Endodermal cell (in vitro differentiated cells): ENCODE measurements at regions not wholly inside any gene's neighbourhood (a gene's known extent, or its start where the extent isn't known, plus 50 kb on each side); places are given as distances from the start of the nearest gene placed in this dataset.

Experiments used
- DNase-seq: peaks from one replicate; pipeline ENCODE4 v3.0.0-alpha.2; 2017
- H3K27ac ChIP-seq: 2 replicates; pipeline ENCODE4 v1.5.1; 2013; ENCODE audit warnings: mild to moderate bottlenecking, low read depth, low read length, moderate library complexity
- H3K27me3 ChIP-seq: 2 replicates; pipeline ENCODE4 v1.6.1; 2013; ENCODE audit warnings: mild to moderate bottlenecking, low read length, moderate library complexity; ENCODE audit not compliant: insufficient read depth, control insufficient read depth, poor library complexity, severe bottlenecking
- H3K36me3 ChIP-seq: 2 replicates; pipeline ENCODE4 v1.7.0; 2013; ENCODE audit warnings: mild to moderate bottlenecking, low read length, moderate library complexity; ENCODE audit not compliant: control insufficient read depth, insufficient read depth
- H3K4me1 ChIP-seq: one replicate; pipeline ENCODE4 v1.7.0; 2013; ENCODE audit warnings: low read length; ENCODE audit not compliant: control insufficient read depth, insufficient read depth
- H3K4me3 ChIP-seq: 2 replicates; pipeline ENCODE4 v1.5.1; 2013; ENCODE audit warnings: mild to moderate bottlenecking, low read length, moderate library complexity
- H3K9ac ChIP-seq: 2 replicates; pipeline ENCODE4 v1.6.1; 2013; ENCODE audit warnings: mild to moderate bottlenecking, low read length, moderate library complexity; ENCODE audit not compliant: poor library complexity, severe bottlenecking; ENCODE audit errors: extremely low read depth
- H3K9me3 ChIP-seq: 2 replicates; pipeline ENCODE4 v1.6.1; 2013; ENCODE audit warnings: mild to moderate bottlenecking, low read length, moderate library complexity; ENCODE audit not compliant: control insufficient read depth
- H3K27ac Mint-ChIP-seq: 2 replicates; pipeline ENCODE4 v1.8.0; 2020; ENCODE audit warnings: mixed read lengths
- H3K27me3 Mint-ChIP-seq: 2 replicates; pipeline ENCODE4 v1.8.0; 2021; ENCODE audit warnings: mild to moderate bottlenecking, mixed read lengths; ENCODE audit not compliant: insufficient read depth
- H3K36me3 Mint-ChIP-seq: 2 replicates; pipeline ENCODE4 v1.8.0; 2020; ENCODE audit warnings: low read depth, mixed read lengths
- H3K4me1 Mint-ChIP-seq: 2 replicates; pipeline ENCODE4 v1.8.0; 2020; ENCODE audit warnings: mixed read lengths
- H3K4me3 Mint-ChIP-seq: 2 replicates; pipeline ENCODE4 v1.8.0; 2020; ENCODE audit warnings: mild to moderate bottlenecking, moderate library complexity, mixed read lengths
- H3K9me3 Mint-ChIP-seq: 2 replicates; pipeline ENCODE4 v1.8.0; 2020; ENCODE audit warnings: mild to moderate bottlenecking, mixed read lengths
- WGBS, 2 experiments: methylation state at CpG; one replicate each; pipeline versions ENCODE4 v1.1.5 to v1.1.7; 2013; ENCODE audit warnings: missing lambda C conversion rate in 2 of 2, mixed read lengths in 1 of 2; ENCODE audit not compliant: insufficient coverage in 1 of 2, insufficient read length in 1 of 2; 5-methylcytosine and 5-hydroxymethylcytosine counted together
- TF ChIP-seq, protein P1 (sequence below): fragments of 200-600 bp; sonication (generic); conservative IDR thresholded peaks from 2 replicates; pipeline ENCODE4 v1.5.0; 2021; ENCODE audit warnings: antibody characterized with exemption, mild to moderate bottlenecking

GRCh38 chr5:67378256-67378655, 181.7 kb upstream of the CD180 start:
- Histone ChIP-seq H3K4me3 (no peak overlapping the region), H3K27ac (no peak overlapping the region), H3K27me3 (no peaks in the 10 kb centered on the region), H3K9me3 (no peaks in the 10 kb centered on the region), H3K36me3 (no peaks in the 10 kb centered on the region), H3K9ac (no peak overlapping the region), H3K4me1 (no peaks in the 10 kb centered on the region)
- Mint-ChIP-seq H3K4me3 (no peak overlapping the region), H3K9me3 (no peaks in the 10 kb centered on the region), H3K36me3 (no peaks in the 10 kb centered on the region), H3K4me1 (peaks cover 8% of the 10 kb centered on the region), H3K27ac (no peak overlapping the region), H3K27me3 (no peaks in the 10 kb centered on the region)
- 100% methylated on average over 1 of the region's 1 CpG; no CpG with 5 or more reads in 1 of the 2 experiments for WGBS, 2 experiments
- DNase-seq, result no peak
- TF ChIP-seq, protein P1, sequence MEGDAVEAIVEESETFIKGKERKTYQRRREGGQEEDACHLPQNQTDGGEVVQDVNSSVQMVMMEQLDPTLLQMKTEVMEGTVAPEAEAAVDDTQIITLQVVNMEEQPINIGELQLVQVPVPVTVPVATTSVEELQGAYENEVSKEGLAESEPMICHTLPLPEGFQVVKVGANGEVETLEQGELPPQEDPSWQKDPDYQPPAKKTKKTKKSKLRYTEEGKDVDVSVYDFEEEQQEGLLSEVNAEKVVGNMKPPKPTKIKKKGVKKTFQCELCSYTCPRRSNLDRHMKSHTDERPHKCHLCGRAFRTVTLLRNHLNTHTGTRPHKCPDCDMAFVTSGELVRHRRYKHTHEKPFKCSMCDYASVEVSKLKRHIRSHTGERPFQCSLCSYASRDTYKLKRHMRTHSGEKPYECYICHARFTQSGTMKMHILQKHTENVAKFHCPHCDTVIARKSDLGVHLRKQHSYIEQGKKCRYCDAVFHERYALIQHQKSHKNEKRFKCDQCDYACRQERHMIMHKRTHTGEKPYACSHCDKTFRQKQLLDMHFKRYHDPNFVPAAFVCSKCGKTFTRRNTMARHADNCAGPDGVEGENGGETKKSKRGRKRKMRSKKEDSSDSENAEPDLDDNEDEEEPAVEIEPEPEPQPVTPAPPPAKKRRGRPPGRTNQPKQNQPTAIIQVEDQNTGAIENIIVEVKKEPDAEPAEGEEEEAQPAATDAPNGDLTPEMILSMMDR, result no peak

DNA sequence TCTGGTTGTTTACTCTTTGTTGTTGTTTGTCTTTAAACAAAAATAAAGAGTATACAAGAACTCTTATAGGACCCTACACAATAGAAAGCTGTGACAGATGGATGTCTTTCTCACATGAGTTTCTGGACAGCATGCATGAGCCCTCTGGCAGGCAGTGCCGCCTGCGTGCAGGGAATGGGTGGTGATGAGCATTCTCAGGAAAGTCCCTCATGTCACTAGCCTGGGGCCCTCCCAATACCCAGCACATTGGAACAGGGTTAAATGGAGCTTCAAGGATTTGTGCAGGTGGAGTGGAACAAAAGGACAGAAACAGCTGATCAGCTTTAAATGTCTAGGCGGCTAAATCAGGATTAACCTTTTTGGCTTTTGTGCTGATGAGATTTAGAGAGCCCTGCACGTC, 181.0 kb upstream of the CD180 start:
- Histone ChIP-seq H3K9ac (no peak overlapping the region), H3K27ac (no peak overlapping the region), H3K9me3 (no peaks in the 10 kb centered on the region), H3K27me3 (no peaks in the 10 kb centered on the region), H3K4me1 (no peaks in the 10 kb centered on the region), H3K36me3 (no peaks in the 10 kb centered on the region), H3K4me3 (no peak overlapping the region)
- Mint-ChIP-seq H3K4me3 (no peak overlapping the region), H3K27ac (no peak overlapping the region), H3K4me1 (peaks cover 11% of the 10 kb centered on the region), H3K9me3 (no peaks in the 10 kb centered on the region), H3K27me3 (no peaks in the 10 kb centered on the region), H3K36me3 (no peaks in the 10 kb centered on the region)
- TF ChIP-seq, protein P1, result no peak
- 80 to 90% methylated on average over 1 to 4 of the region's 4 CpGs for WGBS, 2 experiments
- no peak for DNase-seq

GRCh38 chr5:67375606-67376005, 179.0 kb upstream of the CD180 start:
- peaks cover 11% of the 10 kb centered on the region for H3K4me1 Mint-ChIP-seq
- no peak overlapping the region for H3K27ac Mint-ChIP-seq
- H3K9me3 Mint-ChIP-seq, result no peaks in the 10 kb centered on the region
- no peak for DNase-seq
- H3K27me3 Mint-ChIP-seq, result no peaks in the 10 kb centered on the region
- no peak overlapping the region for H3K4me3 ChIP-seq
- H3K36me3 ChIP-seq, result no peaks in the 10 kb centered on the region
- 96% methylated on average over 2 of the region's 2 CpGs; no CpG with 5 or more reads in 1 of the 2 experiments for WGBS, 2 experiments
- H3K27ac ChIP-seq, result no peak overlapping the region
- H3K9me3 ChIP-seq, result no peaks in the 10 kb centered on the region
- H3K9ac ChIP-seq, result no peak overlapping the region
- H3K27me3 ChIP-seq, result no peaks in the 10 kb centered on the region
- H3K4me1 ChIP-seq, result no peaks in the 10 kb centered on the region
- no peaks in the 10 kb centered on the region for H3K36me3 Mint-ChIP-seq
- TF ChIP-seq, protein P1, result peak; percentile 33
- no peak overlapping the region for H3K4me3 Mint-ChIP-seq
